HL-60/S4 treated with phorbol 12-myristate 13-acetate at 8.2 ng/mL for 4 days and 3 days (cell line): ENCODE measurements at regions not wholly inside any gene's neighbourhood (a gene's known extent, or its start where the extent isn't known, plus 50 kb on each side); places are given as distances from the start of the nearest gene placed in this dataset.

Experiments
- in situ Hi-C: fragments of 300-500 bp; cut with MboI; formaldehyde crosslinking; loops from 2 replicates; pipeline ENCODE4 v1.15.0; 2022; ENCODE audit warnings: low sequenced_read_pairs

GRCh38 chr4:155522201-155522600, 144.4 kb upstream of the GUCY1A1 start:
- in situ Hi-C loops = no loop called here

GRCh38 chr4:155521382-155521781, 144.6 kb upstream of the MAP9 start:
- in situ Hi-C loops = no loop called here

DNA sequence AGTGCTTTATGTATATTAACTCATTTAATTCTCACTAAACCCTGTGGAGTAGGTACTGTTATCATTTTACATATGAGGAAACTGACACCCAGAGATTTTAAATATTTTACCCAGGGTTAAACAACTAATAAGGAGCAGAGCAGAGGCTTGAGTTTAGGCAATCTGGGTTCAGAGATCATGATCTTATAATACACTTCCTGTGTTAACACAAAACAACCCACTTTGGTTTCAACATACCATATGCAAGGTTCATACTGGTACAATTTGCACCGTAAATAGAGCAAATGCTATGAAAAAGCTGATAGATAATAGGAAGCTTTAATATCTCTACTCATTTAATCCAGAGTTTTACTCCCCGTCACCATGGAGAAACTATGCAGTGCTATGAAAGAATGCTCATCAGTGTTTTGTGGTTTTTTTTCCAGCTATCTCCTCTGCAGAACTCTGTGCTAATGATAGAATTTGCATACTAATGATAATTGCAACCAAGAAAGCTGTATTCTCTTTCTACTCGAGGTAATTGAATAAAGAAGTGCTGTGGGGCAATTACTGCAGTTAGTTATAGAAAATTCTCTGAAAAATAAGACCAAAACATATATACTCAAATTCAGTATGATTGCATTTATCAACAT, 138.8 kb upstream of the MAP9 start:
- in situ Hi-C loops = no loop called here

GRCh38 chr4:155514628-155515027, 137.9 kb upstream of the MAP9 start:
- in situ Hi-C loops = no loop called here

- in situ Hi-C loops = no loop called here
These were observed 136.1 kb upstream of the MAP9 start for GRCh38 chr4:155512817-155513216.

DNA sequence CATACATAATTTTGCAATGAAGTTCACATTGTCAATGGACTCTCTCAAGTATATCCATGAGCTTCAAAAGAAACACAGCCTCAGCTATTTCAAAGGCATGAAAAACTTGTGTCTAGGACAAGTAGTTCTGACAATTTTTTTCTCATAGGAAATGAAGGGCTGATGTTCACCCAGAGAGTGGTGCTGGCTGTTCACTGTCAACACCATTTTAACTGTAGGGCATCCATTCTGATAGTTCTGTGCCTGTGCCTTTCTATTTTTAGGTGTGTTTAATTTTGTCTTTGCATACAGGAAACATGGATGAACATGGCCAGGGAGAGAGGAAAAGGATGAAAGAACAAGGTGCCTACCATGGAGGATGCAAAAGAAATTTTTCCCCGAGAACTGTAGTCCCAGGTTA, 135.3 kb upstream of the MAP9 start:
- in situ Hi-C loops = no loop called here

DNA sequence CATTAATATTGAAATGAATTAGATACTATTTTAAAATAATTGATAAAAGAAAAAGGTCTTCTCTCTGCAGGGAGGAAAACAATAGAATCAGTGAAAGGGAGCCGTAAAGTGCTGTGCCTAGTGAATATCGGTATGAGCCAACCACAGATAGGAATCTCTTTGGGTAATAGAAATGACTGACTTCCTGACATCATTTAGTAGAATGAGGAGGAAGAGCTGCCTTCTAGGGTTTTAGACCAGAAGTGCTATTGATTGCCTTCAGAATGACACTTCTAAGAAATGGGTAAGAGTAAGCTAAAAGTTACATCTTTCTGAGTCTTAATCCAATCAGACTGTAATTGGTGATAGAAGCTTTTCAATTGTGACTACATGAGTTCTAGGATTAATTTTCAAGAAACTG, 134.0 kb upstream of the MAP9 start:
- in situ Hi-C loops = no loop called here

DNA sequence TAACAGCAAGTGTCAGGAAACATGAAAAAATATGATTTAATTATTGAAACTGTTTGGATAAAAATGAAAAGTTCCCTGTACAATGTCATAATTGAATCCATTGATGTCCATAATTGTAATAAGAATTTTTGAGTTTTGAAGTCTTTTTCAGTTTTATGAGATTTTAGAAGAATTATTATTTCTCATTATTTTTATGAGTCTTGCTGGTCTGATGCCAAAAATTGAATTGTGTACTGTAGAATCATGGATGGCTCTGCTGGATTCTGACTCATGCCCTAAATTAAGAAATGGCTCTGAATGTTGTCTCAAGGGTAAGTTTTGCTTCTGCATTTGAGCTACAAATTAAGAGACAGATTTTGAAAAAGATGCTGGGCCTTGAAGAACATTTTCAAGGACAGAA, 132.8 kb upstream of the MAP9 start:
- in situ Hi-C loops = no loop called here

DNA sequence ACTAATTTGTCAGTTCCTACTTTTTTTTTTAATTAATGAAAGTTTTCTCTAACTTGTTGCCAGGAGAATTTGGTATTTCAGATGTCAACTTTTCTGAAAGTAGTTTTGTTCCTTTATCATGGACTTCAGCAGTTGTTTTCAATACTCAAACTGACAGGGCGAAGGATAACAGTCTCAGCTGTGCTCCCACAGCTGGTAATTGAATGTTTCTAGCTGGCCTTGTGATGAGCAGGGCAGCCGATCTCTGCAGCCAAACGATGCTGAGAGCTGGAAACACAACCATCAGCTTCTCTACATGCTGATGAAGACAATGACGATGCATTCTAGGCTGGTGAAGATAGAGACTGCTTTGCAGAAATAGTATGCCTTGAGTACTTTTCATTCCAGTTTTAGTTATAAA, 130.0 kb upstream of the MAP9 start:
- in situ Hi-C loops = no loop called here

DNA sequence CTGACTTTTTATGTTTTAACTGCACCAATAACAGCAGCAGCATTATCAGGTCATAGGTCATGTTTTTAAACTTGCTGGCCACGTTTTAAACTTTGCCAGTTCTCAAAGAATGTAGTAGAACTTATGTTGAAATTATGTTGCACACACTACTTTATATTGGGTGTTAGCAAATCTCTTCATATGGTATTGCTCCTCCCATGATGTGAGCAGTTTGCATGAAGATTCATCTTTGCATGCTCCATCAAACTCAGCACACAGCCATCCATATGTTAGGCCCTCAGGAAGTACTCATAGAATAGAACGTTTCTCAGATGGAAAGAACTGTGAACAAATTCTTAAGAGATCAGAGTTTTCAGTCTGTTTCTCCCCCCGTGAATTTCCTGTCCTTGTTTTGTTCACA, 128.6 kb upstream of the MAP9 start:
- in situ Hi-C loops = no loop called here

- in situ Hi-C loops = no loop called here
These were observed 120.5 kb upstream of the MAP9 start for GRCh38 chr4:155497306-155497705.

DNA sequence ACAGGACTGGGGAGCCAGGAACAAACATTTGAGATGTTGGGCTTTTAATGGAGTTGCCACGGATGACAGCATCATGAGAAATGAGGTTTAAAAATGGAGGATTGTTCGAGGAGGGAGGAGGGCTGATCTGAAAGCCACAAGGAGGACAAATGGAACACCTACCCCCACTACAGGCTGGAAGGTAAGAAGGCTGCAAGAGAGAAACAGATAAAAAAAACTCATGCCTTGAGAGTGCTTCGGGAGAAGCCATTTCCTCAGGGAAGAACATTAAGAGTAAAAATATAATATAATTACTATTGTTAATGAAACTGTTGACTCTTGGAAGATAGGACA, 119.5 kb upstream of the MAP9 start:
- in situ Hi-C loops = no loop called here

GRCh38 chr4:155495572-155496293, 119.0 kb upstream of the MAP9 start:
- in situ Hi-C loops = no loop called here

- in situ Hi-C loops = no loop called here
These were observed 117.4 kb upstream of the MAP9 start for GRCh38 chr4:155494037-155494718.

DNA sequence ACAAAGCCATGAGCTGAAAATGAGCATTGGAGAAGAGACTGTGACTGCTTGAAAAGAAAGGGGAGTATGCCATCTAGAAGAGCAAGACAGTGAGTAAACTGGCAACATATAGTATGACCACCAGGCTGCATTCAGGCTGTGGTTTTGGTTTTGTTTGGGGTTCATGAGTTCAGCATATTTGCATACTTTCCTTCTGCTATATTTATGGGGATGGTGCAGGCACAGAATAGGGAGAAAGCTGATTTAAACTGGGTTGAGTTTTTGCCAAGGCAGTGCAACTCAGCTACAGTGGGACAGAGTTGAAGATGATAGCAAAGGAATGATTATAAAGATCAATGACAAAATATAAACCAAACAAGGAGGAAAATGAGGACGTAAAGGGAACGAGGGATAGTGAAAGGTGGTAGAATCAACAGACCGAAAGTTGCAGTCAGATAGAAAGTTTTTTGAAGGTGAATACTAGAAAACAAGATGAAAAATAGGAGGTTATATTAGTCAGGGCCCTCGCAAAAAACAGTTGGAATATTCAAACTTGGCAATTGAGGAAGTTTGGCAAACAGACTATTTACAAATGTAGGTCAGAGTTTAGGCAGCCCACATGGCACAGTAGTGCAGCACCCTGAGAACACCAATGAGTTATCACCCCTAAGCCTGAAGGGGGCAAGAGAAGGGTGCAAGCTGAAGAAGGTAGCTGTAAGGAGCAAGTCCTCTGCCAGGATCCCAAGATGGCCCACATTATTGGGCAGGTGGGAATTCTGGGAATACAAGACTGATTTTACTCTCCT, 114.8 kb upstream of the MAP9 start:
- in situ Hi-C loops = no loop called here

DNA sequence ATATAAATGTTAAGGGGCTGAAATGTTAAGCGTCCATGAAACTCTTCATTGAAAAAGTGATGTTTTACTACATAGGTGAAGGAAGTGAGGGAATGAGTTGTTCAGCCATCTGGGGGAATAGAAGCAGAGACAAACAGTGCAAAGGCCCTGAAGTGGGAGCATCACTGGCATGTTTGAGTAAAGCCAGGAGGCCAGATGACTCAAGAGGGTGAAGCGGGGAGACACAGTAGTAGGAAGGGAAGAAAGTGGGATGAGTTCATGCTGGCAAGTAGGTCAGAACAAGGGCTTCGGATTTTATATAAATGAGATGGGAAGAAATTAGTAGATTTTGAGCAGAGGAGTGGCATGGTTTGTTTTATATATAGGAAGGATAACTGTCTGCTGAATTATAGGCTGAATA, 112.5 kb upstream of the MAP9 start:
- in situ Hi-C loops = no loop called here

- in situ Hi-C loops = no loop called here
These were observed 111.9 kb upstream of the MAP9 start for GRCh38 chr4:155488691-155489090.

DNA sequence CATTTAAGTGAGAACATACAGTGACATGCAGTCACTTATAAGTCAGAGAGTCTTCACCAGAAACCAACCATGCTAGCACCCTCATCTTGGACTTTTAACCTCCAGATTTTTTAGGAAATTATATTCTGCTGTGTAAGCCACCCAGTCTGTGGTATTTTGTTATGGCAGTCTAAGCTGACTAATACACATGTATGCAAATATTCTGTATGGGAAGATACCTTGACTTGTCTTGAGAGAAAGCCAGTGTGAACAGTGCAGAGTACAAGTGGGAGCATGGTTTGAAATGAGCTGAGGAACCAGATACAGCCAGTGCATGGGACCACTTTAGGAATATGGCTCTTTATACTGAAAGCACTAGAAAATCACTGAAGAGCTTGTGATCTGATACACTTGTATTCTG, 110.4 kb upstream of the MAP9 start:
- in situ Hi-C loops = no loop called here

DNA sequence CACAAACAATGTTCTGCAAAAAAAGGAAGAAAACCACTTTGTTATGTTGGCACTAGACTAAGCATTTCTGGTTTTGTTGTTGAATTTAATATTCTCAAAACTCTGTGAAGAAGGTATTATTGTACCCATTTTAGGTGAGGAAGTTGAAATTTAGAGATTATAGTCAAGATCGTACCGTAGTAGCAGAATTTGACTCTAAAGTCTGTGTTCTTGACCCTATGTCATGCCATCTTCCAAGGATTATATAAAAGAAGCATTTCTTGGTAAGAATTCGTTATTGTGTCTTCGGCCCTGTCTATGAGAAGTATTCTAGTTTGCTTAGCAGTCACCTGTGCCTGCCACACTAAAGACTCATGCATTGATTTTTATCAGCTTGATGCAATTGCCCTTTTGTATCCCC, 104.4 kb upstream of the MAP9 start:
- in situ Hi-C loops = no loop called here

DNA sequence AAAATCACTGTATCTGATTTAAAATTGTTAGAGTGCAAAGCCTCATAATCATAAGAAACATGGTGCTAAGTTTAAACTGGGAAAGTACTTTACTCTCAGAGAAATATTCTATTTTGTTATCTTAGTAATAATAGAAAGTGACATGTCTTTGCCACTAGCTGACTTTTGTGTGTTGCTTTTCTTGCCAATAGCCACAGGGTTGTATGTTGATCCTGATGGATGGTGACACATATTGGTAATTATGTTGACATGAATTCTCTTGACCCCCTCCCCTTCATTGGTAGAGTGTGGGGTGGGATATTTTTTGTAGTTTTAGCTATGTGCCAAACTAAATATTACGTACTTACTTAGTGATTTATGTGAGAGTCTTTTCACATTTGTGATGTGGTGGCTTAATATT, 103.1 kb upstream of the MAP9 start:
- in situ Hi-C loops = no loop called here

- in situ Hi-C loops = no loop called here
These were observed 101.6 kb upstream of the MAP9 start for GRCh38 chr4:155478336-155478835.
